ENCODE measurements at regions not wholly inside any gene's neighbourhood (a gene's known extent, or its start where the extent isn't known, plus 50 kb on each side); places are given as distances from the start of the nearest gene placed in this dataset.

GRCh38 chr2:106638043-106638442, 150.9 kb downstream of the CD8B2 start:
- TF ChIP-seq POLR2AphosphoS5 (IDR thresholded peaks at IDR 0.05; ENCODE audit: low read depth, low read length) (no peak), POLR2A (IDR thresholded peaks at IDR 0.05; ENCODE audit: low read depth, low read length) (no peak), SPI1 (IDR thresholded peaks at IDR 0.05; ENCODE audit: low read depth, low read length) (no peak), TAF1 (IDR thresholded peaks at IDR 0.05; ENCODE audit: low read depth, low read length) (no peak), POU2F2 (IDR thresholded peaks at IDR 0.05; ENCODE audit: low read depth, low read length) (no peak), PAX5 (IDR thresholded peaks at IDR 0.05; ENCODE audit: insufficient read depth, low read length, severe bottlenecking) (no peak)
